ENCODE measurements at regions not wholly inside any gene's neighbourhood (a gene's known extent, or its start where the extent isn't known, plus 50 kb on each side); places are given as distances from the start of the nearest gene placed in this dataset.
"Not testable (repeated sequence)": the region's sequence is repeated elsewhere in the genome, so short reads cannot be mapped to it uniquely, and the experiment has no call there.

- DNase-seq, result no peak
These were observed 629.7 kb downstream of the CCDC85A start for GRCh38 chr2:56813490-56813889.

- no peak for DNase-seq
These were observed 632.9 kb downstream of the CCDC85A start for GRCh38 chr2:56816666-56817065.

DNA sequence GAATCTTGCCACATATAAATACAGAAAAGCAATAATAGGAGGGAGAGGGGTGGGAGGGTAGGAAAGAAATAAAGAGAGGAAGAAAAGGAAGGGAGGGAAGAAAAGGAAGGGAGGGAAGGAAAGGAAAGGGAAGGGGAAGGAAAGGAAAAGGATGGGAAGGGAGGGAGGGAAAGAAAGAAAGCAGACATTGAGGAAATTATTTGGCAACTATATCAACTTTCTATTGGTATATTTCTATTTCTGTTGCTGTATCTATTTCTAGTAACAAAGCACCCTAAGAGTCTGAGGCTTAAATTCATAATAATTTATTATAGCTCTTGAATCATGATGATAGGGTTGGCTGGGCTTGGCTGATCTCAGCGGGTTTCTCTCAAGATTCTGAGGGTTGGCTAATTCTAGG lies 648.0 kb downstream of the CCDC85A start:
- no peak for DNase-seq

- DNase-seq, result no peak
These were observed 650.9 kb downstream of the CCDC85A start for GRCh38 chr2:56834686-56835085.

- not testable (repeated sequence) for DNase-seq
These were observed 656.2 kb downstream of the CCDC85A start for GRCh38 chr2:56840009-56840408.

- DNase-seq, result no peak
These were observed 677.2 kb downstream of the CCDC85A start for GRCh38 chr2:56860991-56861390.

DNA sequence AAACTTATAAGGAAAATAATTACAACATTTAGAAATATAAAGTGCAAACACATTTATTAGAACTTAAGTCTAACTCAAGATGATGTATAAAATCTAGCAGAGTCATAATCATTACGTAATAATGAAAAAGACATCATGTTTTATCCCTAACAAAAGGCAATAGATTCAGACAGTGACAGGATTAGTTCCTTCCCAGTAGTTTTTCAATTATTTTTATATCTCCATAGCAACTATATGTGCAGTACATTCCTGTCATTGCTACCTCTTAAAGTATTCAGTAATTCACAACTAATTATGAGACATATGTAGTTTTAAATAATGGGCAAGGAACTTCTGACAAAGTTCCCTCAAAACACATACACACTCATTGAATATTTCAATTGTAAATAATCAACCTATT lies 687.9 kb downstream of the CCDC85A start:
- no peak for DNase-seq

GRCh38 chr2:56874717-56875116 lies 690.9 kb downstream of the CCDC85A start:
- no peak for DNase-seq

DNA sequence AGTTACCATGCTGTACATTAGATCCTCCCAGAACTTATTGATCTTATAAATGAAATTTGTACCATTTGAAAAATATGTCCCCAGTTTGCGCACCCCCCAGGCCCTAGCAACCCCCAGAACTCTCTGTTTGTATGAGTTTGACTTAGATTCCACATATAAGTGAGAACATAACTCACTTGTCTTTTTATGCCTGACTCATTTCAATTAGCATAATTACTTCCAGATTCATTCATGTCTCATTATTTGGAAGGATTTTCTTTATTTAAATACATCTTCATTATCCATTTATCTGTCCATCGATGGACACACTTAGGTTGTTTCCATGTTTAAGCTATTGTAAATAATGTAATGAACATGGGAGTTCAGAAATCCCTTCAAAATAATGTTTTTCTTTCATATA lies 705.9 kb downstream of the CCDC85A start:
- no peak for DNase-seq

GRCh38 chr2:56892382-56892781 lies 708.6 kb downstream of the CCDC85A start:
- no peak for DNase-seq

DNA sequence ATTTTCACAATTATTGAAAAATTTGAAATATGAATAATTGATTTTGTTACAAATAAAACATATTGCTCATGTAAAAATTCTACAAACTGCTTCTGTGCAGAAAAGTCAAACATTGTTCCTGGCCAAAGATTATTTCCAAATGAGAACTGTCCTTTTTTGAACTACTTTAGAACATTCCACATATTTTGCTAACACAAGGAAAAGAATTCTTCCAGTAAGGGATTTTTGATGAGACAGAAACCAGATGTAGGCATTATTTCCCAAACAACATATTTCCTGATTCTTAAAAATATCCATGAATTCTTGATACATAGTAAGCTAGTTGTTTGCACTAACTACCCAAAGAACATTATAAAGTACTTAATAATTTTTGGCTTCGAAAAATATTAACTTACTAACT lies 715.2 kb downstream of the CCDC85A start:
- DNase-seq, result no peak

DNA sequence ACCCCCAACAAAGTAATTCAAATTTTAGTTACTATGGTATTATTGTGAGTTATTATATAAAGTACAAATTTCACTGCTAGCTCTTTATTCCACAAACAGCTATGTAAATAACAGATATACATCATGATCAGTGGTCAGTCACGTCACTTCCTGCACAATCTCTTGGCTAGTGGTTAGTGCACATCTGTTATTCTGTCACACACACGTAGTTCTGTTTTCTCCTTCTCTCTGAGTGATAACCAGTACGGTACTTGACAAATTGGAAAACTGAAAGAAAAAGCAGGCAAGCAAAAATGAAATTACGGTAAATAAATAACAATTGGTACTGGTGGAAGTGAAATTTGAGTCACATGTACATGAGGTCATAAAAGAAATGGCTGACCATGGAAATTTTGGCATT lies 728.7 kb downstream of the CCDC85A start:
- DNase-seq, result no peak

DNA sequence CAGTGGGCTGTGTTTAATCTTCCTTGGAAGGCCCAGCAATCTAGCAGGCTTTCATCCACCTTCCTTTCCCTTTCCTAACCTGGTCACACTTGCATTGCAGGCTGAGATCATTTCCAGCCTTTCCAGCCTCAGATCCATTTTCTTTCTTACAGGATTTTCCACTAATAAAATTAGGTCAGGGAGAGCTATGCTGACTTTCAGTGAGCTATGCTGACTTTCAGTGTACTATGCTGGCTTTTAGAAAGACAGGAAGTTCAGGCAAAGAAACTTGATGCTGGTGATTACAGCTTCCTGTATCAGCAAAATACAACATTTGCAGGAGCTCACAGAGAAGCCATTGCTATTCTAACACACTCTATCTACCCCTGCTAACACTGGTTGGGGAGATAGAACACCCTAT lies 735.0 kb downstream of the CCDC85A start:
- no peak for DNase-seq

DNA sequence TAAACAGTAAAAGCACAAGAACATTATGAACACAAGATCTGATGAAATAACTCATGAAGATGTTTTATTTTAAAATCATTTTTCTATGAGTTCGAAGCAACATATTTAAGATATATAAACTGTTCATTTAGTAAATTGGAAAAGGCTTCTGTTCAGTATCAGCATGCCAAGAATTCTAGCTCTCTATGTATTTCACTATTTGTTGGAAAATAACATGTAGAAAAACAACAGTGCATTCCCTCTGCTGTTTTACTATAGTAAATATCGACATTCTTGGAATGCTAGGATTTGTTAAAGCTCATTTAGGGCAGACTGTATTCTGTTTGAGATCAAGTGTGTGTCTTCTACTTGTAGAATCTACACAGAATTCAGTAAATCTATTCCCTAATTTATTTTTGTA lies 750.2 kb downstream of the CCDC85A start:
- DNase-seq, result no peak

DNA sequence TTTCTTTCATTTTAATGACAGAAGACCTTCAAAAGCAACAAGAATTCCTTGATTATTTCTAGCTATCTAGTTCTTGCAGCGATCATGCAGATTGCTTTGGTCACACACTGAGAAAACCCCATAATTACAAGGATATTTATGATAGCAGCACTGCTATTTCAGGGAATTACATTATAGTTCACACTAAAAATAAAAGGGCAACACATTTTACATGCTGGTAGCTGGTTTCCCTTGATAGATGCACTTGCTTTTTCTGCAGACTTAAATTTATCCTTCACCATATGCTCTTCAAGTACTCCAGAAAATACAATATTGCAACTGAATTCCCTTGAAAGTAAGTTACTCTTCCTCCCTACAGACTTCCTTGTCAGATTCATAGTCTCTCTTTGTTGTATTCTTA lies 751.1 kb downstream of the CCDC85A start:
- no peak for DNase-seq

DNA sequence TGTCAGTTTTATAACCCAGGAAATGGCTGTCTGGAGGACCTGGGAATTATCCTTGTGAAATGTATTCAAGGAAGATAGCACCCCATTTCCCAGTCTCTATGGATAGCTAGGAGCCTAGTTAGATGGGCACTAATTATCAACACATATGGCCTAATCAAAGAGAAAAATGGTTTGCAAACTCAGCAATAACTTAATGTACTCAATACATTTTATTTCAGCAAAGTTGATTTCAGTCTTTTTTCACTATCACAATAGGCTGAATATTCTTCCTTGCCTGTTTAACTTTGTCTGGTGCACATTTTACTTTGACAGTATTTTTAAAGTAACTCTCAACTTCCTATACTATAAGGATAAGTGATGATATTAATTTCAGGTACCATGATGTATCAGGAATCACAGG lies 756.3 kb downstream of the CCDC85A start:
- DNase-seq, result no peak

- DNase-seq, result no peak
These were observed 769.1 kb downstream of the CCDC85A start for GRCh38 chr2:56952871-56953270.

- DNase-seq, result no peak
These were observed 776.8 kb downstream of the CCDC85A start for GRCh38 chr2:56960581-56960980.

GRCh38 chr2:56962673-56963072 lies 778.9 kb downstream of the CCDC85A start:
- DNase-seq, result no peak

DNA sequence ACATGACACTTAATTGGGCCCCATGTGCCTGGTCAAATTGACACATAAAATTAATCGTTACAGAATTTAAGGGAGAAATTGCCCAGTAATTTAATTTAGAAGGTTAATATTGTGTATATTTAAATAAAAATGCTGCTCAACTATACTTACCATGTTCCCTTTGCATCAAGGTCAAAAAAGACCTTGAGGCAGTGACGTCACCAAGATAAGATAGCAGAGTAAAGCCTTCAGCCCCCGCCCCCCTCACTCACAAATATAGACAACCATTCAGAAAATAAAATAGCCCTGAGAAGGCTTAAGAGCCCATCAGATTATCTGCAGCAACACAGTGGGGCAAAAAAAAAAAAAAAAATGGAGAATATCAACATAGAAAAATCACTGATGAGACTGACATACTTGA lies 785.7 kb downstream of the CCDC85A start:
- DNase-seq, result no peak

DNA sequence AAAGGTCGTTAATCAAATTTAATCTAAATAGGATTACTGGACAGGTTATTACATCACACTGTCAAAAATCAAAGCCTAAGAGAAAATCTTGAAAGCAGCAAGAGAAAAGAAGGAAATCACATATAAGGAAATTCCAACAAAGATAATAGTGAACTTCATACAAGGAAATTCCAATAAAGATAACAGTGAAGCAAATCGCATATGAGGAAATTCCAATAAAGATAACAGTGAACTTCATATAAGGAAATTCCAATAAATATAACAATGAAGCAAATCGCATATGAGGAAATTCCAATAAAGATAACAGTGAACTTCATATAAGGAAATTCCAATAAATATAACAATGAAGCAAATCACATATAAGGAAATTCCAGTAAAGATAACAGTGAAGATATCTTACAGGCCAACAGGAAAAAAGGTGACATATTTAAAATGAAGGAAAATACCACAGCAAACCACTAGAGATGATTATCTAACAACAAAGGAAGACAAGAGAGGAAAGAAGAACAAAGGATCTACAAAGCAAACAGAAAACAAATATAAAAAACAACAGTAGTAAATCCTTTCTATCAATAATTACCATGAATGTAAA lies 787.7 kb downstream of the CCDC85A start:
- no peak for DNase-seq

GRCh38 chr2:56981554-56981953 lies 797.8 kb downstream of the CCDC85A start:
- no peak for DNase-seq

DNA sequence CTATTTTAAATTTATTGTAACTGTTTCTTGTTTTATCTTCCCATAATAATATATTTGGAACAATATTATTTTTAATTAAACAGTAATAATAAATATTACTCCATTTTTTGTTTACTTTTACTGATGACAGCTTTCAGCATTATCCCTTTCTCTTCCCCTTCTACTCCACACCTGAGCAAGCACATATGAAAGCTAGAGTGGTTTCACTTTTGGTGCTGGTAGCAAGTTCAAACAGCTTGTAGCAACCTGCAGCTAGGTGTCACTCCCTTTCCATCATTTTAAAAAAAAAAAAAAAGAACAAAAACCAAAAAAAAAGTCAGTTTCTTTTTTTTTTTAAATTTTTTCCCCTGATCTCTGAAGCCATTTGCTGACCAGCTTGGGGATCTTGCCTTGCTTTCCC lies 801.8 kb downstream of the CCDC85A start:
- no peak for DNase-seq

GRCh38 chr2:57022496-57022895 lies 838.7 kb downstream of the CCDC85A start:
- DNase-seq, result no peak

DNA sequence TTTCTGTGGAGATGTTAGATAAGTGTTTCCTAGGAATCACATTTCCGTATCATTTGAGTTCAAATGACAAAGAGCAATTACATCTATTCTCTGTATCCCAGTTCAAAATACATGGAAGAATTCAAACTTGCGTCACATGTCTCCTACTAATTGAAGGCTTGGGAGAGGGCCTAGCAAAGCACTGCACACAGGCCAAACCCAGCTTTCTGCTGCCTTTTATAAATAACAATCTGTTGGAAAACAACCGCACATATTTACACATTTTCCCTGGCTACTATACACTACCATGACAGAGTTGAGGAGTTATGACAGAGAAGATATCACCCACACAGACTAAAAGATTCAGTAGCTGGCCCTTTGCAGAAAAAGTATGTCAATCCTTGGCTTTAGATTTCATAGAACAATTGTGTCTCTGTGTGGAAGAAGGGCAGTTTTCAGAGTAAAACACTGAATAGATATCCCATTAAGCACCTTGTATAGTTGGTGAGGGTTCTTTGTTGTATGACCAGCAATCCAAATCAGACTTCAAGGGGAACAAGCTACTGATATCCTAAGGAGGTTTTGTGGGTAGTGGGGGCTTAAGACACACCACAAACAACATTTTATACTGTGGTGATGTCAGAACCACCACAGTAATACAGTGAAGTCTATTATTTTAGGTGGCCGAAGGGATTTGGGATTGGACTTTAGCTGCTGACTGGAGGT lies 861.3 kb downstream of the CCDC85A start:
- no peak for DNase-seq
